ENCODE measurements at regions not wholly inside any gene's neighbourhood (a gene's known extent, or its start where the extent isn't known, plus 50 kb on each side); places are given as distances from the start of the nearest gene placed in this dataset.
A peak's percentile ranks its signal among the peaks of the same experiment; 100 is the strongest.
"Not testable (repeated sequence)": the region's sequence is repeated elsewhere in the genome, so short reads cannot be mapped to it uniquely, and the experiment has no call there.

DNA sequence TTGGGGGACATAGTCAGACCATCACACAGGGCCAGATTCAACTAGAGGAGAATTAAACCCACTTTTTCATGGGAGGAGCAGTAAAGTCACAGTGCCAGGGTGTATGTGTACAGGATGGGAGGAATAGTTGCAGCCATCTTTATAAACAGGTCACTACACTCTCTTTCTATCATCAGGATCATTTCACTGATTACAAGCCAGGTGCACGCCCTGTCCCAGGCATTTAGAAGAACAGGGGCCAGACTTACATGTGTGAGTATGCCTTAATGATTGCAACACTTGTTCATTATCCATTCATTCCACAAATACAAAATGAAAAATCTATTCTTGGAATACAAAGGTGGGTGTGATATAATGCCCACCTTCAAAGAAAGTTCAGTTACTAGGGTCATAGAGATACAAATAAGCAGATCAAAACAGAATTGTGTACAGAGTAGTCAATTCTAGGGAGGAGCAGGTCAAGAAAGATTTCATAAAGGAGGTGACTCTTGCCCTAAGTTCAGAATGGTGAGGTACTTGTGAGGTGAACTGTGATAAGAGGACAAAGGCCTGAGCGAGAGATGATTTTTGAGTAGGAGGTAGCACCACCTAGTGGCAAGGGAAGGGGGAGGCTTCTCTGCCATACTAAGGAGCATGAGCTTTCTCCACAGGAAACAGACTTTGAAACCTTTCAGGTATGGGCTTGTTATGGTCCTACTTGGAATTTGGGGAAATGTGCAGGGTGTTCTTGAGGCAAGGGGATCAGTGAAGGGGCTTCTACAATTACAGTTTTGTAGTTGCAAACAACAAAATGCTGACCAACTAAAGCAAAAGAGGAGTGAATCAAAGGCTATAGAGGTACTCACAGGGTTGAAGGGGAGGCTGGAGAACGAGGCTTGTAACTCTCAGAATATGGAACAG, 156.3 kb downstream of the SUCLG1 start:
- H3K36me3 Mint-ChIP-seq = peaks cover 0 to 5% (median 0%) of the 10 kb centered on the region in 3 donors
- peak; percentile 29 to 50 (median 46) for DNase-seq
- peaks cover 5 to 21% (median 11%) of the 10 kb centered on the region in 6 donors for H3K9me3 Mint-ChIP-seq
- H3K27me3 Mint-ChIP-seq (ENCODE audit: low read depth in 3 of 3) = peaks cover 3 to 6% (median 5%) of the 10 kb centered on the region in 3 donors
- no peak overlapping the region for H3K27ac Mint-ChIP-seq
- peaks cover 0 to 2% of the 10 kb centered on the region in 2 donors for H3K4me1 Mint-ChIP-seq
- H3K4me3 Mint-ChIP-seq = no peak overlapping the region

DNA sequence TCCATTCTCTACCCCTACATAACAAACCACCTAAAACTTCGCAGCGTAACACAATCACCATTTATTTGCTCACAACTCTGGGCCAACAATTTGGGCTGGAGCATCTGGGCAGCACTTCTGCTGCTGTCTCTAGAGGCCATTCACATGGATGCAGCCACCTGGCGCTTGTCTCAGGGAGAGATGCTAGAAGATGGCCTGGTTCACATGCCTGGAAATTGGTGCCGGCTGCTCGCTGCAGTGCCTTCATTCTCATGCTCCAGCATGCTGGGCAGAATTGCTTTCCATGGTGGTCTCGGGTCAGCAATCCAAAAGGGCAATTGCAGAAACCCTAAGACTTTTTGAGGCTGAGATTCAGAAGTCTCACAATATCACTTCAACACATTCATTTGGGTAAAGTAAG, 157.4 kb downstream of the SUCLG1 start:
- Mint-ChIP-seq H3K9me3 (peaks cover 2 to 14% (median 9%) of the 10 kb centered on the region in 6 donors), H3K36me3 (peaks cover 0 to 5% (median 0%) of the 10 kb centered on the region in 3 donors), H3K27me3 (ENCODE audit: low read depth in 3 of 3) (peaks cover 3 to 6% (median 5%) of the 10 kb centered on the region in 3 donors), H3K4me1 (peaks cover 0 to 4% of the 10 kb centered on the region in 2 donors), H3K27ac (no peak overlapping the region), H3K4me3 (no peak overlapping the region)
- DNase-seq = no peak

- DNase-seq = no peak
- Mint-ChIP-seq H3K27ac (no peak overlapping the region), H3K9me3 (peaks cover 0 to 4% (median 2%) of the 10 kb centered on the region in 6 donors), H3K4me3 (no peak overlapping the region), H3K4me1 (peaks cover 0 to 4% of the 10 kb centered on the region in 2 donors), H3K27me3 (ENCODE audit: low read depth in 3 of 3) (peaks cover 0 to 3% (median 2%) of the 10 kb centered on the region in 3 donors), H3K36me3 (no peaks in the 10 kb centered on the region)
These were observed 158.4 kb downstream of the SUCLG1 start for GRCh38 chr2:84300696-84301029.

- not testable (repeated sequence) for H3K4me3 Mint-ChIP-seq; H3K4me1 Mint-ChIP-seq; H3K27me3 Mint-ChIP-seq (ENCODE audit: low read depth in 3 of 3); DNase-seq; H3K36me3 Mint-ChIP-seq; H3K27ac Mint-ChIP-seq; H3K9me3 Mint-ChIP-seq
These were observed 158.9 kb downstream of the SUCLG1 start for GRCh38 chr2:84300001-84300695.

GRCh38 chr2:84299211-84299775, 159.8 kb downstream of the SUCLG1 start:
- Mint-ChIP-seq H3K4me3 (no peak overlapping the region), H3K9me3 (no peaks in the 10 kb centered on the region), H3K27ac (no peak overlapping the region), H3K27me3 (ENCODE audit: low read depth in 3 of 3) (peaks cover 0 to 4% (median 0%) of the 10 kb centered on the region in 3 donors), H3K36me3 (no peaks in the 10 kb centered on the region), H3K4me1 (peaks cover 0 to 4% of the 10 kb centered on the region in 2 donors)
- DNase-seq = no peak

DNA sequence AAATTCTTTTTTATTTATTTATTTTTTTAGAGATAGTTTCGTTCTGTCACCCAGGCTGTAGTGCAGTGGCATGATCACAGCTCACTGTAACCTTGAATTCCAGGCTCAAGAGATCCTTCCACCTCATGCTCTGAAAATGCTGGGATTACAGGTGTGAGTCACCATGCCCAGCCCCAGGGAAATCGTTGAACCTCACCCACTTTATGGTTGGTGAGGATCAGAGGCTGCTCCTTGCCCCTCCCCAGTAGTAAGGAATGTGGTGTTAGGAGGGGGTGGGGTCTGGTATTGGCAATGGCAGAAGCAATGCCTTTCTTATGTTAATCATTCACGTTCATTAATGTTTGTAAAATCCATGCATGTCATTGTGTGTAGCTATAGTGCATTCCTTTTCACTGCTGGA, 161.9 kb downstream of the SUCLG1 start:
- no peaks in the 10 kb centered on the region for H3K9me3 Mint-ChIP-seq
- H3K27me3 Mint-ChIP-seq (ENCODE audit: low read depth in 3 of 3) = peaks cover 2 to 5% (median 4%) of the 10 kb centered on the region in 3 donors
- H3K27ac Mint-ChIP-seq = no peak overlapping the region
- H3K4me3 Mint-ChIP-seq = no peak overlapping the region
- no peaks in the 10 kb centered on the region for H3K36me3 Mint-ChIP-seq
- DNase-seq = no peak
- H3K4me1 Mint-ChIP-seq = peaks cover 0 to 4% of the 10 kb centered on the region in 2 donors

DNA sequence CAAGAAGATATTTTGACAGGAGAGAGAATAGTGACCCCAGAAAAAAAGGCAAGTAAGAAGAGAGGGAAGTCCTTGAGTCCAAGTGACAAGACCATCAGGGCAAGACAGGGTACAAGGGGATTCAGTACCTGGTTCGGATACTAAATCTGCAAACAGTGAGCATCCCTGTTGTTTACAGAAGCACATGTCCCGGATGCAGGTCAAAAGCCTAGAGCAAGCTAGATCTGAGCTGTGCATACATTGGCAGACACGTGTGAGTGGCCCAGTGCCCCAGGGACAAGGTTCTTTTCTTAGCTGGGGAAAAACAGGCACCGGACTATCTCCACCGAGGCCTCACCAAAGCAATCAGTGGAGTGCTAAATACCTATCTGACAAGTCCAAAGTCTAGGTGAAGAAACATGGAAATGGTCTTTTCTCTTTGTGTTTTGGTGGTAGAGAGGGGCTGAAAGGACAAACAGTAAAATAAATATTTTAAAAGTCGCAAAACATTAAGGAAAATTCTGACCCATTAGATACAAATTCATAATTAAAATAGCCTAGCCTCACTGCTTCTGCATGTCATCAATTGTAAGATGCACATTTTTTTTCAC, 165.2 kb downstream of the SUCLG1 start:
- Mint-ChIP-seq H3K4me1 (peaks cover 0 to 10% of the 10 kb centered on the region in 2 donors), H3K27ac (no peak overlapping the region), H3K27me3 (ENCODE audit: low read depth in 3 of 3) (peaks cover 9 to 10% (median 9%) of the 10 kb centered on the region in 3 donors), H3K36me3 (peaks cover 0 to 4% (median 0%) of the 10 kb centered on the region in 3 donors), H3K9me3 (peaks cover 0 to 3% (median 0%) of the 10 kb centered on the region in 6 donors), H3K4me3 (no peak overlapping the region)
- no peak for DNase-seq

DNA sequence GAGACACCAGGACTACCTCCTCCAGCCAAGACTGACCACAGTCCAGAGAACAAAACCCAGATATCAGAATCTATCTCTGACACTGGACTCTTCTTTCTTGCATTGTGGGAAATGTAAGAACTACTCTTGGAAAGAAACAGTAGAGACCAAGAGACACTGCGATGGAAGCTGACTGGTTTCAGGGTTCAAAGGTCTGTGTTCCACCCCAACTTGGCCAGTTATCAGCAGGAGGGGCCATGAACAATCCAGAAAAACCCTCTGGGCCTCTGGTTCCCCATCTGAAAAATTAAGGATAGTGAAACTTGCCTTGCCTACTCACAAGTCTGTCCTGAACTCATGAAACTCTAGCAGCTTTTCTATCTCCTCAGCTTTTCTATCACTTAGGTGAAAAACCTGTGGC, 166.5 kb downstream of the SUCLG1 start:
- H3K36me3 Mint-ChIP-seq = peaks cover 0 to 4% (median 0%) of the 10 kb centered on the region in 3 donors
- H3K27me3 Mint-ChIP-seq (ENCODE audit: low read depth in 3 of 3) = peaks cover 9 to 11% (median 9%) of the 10 kb centered on the region in 3 donors
- no peak overlapping the region for H3K27ac Mint-ChIP-seq
- peaks cover 0 to 3% (median 0%) of the 10 kb centered on the region in 6 donors for H3K9me3 Mint-ChIP-seq
- H3K4me1 Mint-ChIP-seq = peaks cover 0 to 7% of the 10 kb centered on the region in 2 donors
- H3K4me3 Mint-ChIP-seq = no peak overlapping the region
- DNase-seq = no peak

GRCh38 chr2:84290537-84290936, 168.5 kb downstream of the SUCLG1 start:
- DNase-seq = peak; percentile 26 to 69 (median 41)
- peak overlapping the region in 3 of 6 donors; percentile 41 to 55 (median 45) for H3K27ac Mint-ChIP-seq
- peaks cover 9 to 11% (median 9%) of the 10 kb centered on the region in 3 donors for H3K27me3 Mint-ChIP-seq (ENCODE audit: low read depth in 3 of 3)
- peak overlapping the region in 2 of 5 donors; percentile 25 to 26 for H3K4me3 Mint-ChIP-seq
- H3K9me3 Mint-ChIP-seq = peaks cover 0 to 3% (median 0%) of the 10 kb centered on the region in 6 donors
- peaks cover 0 to 4% (median 0%) of the 10 kb centered on the region in 3 donors for H3K36me3 Mint-ChIP-seq
- peaks cover 10 to 15% of the 10 kb centered on the region in 2 donors for H3K4me1 Mint-ChIP-seq

DNA sequence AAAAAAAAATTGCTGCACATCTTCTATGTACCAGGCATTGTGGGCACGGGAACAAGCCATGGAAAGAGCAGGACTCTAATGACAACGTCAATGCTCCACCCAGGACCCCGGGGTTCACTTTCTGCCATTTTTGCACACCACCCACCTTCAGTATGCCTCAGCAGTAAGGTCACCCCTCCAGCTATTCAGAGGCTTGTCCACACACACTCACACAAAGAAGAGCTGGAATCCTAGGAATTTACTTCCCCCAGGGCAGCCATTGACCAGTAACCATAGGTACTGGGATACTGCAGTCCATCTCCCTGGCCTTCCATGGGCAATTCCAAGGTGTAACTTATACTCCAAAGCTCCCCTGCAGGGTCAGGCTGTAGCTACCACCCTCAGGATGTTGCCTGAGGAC, 170.8 kb downstream of the SUCLG1 start:
- peaks cover 0 to 4% (median 0%) of the 10 kb centered on the region in 3 donors for H3K36me3 Mint-ChIP-seq
- no peak overlapping the region for H3K4me3 Mint-ChIP-seq
- peaks cover 0 to 3% (median 0%) of the 10 kb centered on the region in 6 donors for H3K9me3 Mint-ChIP-seq
- no peak for DNase-seq
- peaks cover 12 to 15% of the 10 kb centered on the region in 2 donors for H3K4me1 Mint-ChIP-seq
- peaks cover 3 to 17% (median 7%) of the 10 kb centered on the region in 3 donors for H3K27me3 Mint-ChIP-seq (ENCODE audit: low read depth in 3 of 3)
- peak overlapping the region in 1 of 6 donors; percentile 57 for H3K27ac Mint-ChIP-seq

GRCh38 chr2:84286878-84287277, 172.2 kb downstream of the SUCLG1 start:
- H3K9me3 Mint-ChIP-seq = peaks cover 0 to 1% (median 0%) of the 10 kb centered on the region in 6 donors
- peak overlapping the region in 3 of 5 donors; percentile 5 to 43 (median 14) for H3K4me3 Mint-ChIP-seq
- no peak for DNase-seq
- H3K4me1 Mint-ChIP-seq = peaks cover 15% of the 10 kb centered on the region in 2 donors
- H3K27ac Mint-ChIP-seq = peak overlapping the region in 2 of 6 donors; percentile 17 to 23
- peaks cover 3 to 15% (median 8%) of the 10 kb centered on the region in 3 donors for H3K27me3 Mint-ChIP-seq (ENCODE audit: low read depth in 3 of 3)
- H3K36me3 Mint-ChIP-seq = peaks cover 0 to 4% (median 0%) of the 10 kb centered on the region in 3 donors

GRCh38 chr2:84285056-84285747, 173.9 kb downstream of the SUCLG1 start:
- Mint-ChIP-seq H3K36me3 (no peaks in the 10 kb centered on the region), H3K4me3 (no peak overlapping the region), H3K9me3 (no peaks in the 10 kb centered on the region), H3K4me1 (peaks cover 10 to 20% of the 10 kb centered on the region in 2 donors), H3K27me3 (ENCODE audit: low read depth in 3 of 3) (peaks cover 0 to 7% (median 4%) of the 10 kb centered on the region in 3 donors), H3K27ac (no peak overlapping the region)
- DNase-seq = no peak

GRCh38 chr2:84283506-84283905, 175.6 kb downstream of the SUCLG1 start:
- Mint-ChIP-seq H3K9me3 (no peaks in the 10 kb centered on the region), H3K4me1 (peaks cover 12 to 24% of the 10 kb centered on the region in 2 donors), H3K27me3 (ENCODE audit: low read depth in 3 of 3) (peaks cover 0 to 6% (median 3%) of the 10 kb centered on the region in 3 donors), H3K36me3 (no peaks in the 10 kb centered on the region), H3K4me3 (no peak overlapping the region), H3K27ac (no peak overlapping the region)
- no peak for DNase-seq
